ENCODE measurements at regions not wholly inside any gene's neighbourhood (a gene's known extent, or its start where the extent isn't known, plus 50 kb on each side); places are given as distances from the start of the nearest gene placed in this dataset.
"Not testable (repeated sequence)": the region's sequence is repeated elsewhere in the genome, so short reads cannot be mapped to it uniquely, and the experiment has no call there.

DNA sequence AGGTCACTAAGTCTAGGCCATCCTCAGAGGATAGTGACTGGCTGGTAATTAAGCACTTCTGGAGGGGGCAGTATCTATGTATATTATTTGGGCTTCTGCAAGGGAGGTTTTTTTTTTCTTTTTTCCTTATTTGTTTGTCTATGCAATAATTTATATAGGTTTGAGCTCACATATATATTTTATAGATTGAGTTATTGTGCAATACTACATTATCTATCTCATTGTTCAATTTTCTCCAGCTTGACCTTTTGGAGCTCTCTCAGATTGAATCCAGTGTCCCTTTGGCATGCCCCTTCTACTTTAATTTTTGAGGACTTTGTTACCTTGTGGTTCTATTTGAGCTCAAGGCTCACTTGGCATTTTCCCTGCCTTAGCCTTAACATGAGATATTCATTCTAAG lies 852.1 kb downstream of the KCNT2 start:
- no peak for DNase-seq (ENCODE audit: low read depth, low spot score)

- DNase-seq (ENCODE audit: low read depth, low spot score), result no peak
Measured at GRCh38 chr1:195754874-195755273, 853.4 kb downstream of the KCNT2 start.

- no peak for DNase-seq (ENCODE audit: low read depth, low spot score)
Measured at GRCh38 chr1:195754303-195754702, 853.9 kb downstream of the KCNT2 start.

- no peak for DNase-seq (ENCODE audit: low read depth, low spot score)
Measured at GRCh38 chr1:195748969-195749368, 859.3 kb downstream of the KCNT2 start.

GRCh38 chr1:195745189-195746010 lies 862.8 kb downstream of the KCNT2 start:
- no peak for DNase-seq (ENCODE audit: low read depth, low spot score)

DNA sequence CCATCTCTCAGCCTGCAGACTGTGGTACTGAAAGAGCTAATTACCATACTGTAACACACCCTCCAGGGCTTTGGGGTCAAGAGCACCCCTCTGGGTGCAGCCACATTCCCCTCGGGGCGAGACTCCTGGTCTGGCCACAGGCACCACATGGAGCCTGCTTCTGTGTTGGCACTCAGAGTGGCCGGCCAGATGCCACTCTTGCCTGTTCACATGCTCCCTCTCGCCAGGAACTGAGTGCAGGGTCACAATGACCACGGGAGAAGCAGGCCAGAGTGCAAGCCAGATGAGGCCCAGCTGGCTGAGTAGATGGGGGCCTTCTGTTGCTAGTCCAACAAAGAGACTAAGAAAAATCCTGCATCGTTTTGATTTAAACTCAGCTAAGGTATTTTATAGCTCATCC lies 864.0 kb downstream of the KCNT2 start:
- DNase-seq (ENCODE audit: low read depth, low spot score), result no peak

- no peak for DNase-seq (ENCODE audit: low read depth, low spot score)
Measured at GRCh38 chr1:195740862-195741261, 867.4 kb downstream of the KCNT2 start.

DNA sequence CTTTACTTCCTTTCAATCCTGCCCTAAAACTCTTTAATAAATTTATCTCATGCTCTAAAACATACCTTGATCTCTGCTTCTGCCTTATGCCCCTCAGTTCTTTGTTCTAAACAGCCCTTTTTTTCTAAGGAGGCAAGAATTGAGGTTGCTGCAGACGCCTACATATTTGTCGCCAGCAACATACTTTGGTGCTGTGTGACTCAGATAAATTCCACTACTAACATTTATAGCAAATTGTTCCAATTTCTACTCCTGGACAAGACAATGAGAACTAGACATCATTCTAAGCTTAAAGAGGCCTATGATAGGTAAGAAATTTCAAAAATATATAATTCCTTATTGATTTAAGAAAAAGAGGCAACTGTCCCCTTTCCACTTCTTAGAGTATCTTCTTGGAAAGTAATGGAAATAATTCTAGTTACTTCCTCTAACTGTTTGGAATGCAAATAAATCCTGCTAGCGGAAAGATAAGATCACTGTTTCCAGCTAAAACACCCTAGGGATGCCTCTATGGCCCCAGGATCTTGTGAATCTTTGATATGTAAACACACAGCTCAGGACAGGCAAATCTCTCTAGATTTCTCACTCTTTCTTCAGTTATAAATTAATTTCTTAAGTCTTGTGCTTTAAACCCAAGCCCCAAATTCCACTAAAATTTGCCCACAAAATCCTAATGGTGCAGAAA lies 869.1 kb downstream of the KCNT2 start:
- DNase-seq (ENCODE audit: low read depth, low spot score), result no peak

DNA sequence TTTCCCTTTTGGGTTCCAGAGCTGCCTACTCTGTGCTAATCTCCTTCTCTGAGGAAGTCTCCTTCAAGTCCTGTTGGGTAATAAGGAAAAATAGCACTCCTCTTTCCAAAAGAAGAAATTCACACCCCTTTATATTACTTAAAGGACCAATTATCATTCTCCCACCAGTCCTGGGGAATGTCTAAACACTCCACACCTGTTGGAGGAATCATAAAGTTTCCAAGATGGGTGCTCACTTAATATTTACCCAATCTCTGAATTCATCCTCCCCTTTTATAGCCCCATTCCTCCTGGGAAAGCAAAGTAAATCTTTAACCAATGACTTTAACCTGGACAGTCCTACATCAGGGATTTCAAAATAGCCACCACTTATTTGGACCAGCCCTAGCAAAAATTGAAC lies 873.1 kb downstream of the KCNT2 start:
- no peak for DNase-seq (ENCODE audit: low read depth, low spot score)

- DNase-seq (ENCODE audit: low read depth, low spot score), result no peak
Measured at GRCh38 chr1:195733826-195734225, 874.4 kb downstream of the KCNT2 start.

DNA sequence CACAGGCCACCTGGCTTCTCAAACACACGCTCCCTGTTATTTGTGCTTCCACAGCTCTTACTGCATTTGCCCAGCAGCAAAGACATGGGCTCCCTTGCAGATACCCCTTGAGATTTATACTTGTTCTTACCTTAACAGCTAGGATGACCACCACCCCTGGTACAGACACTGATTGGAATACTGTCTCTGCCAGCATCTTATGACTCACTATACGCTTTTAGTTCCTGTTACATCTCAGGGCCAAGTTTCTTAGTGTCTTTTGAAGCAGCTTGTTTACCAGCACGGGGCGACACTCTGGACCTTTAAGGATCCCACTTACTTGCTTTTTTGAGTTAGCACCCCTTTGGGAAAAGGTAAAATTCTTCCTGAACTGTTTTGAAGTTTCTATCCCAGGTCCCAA lies 874.8 kb downstream of the KCNT2 start:
- no peak for DNase-seq (ENCODE audit: low read depth, low spot score)

DNA sequence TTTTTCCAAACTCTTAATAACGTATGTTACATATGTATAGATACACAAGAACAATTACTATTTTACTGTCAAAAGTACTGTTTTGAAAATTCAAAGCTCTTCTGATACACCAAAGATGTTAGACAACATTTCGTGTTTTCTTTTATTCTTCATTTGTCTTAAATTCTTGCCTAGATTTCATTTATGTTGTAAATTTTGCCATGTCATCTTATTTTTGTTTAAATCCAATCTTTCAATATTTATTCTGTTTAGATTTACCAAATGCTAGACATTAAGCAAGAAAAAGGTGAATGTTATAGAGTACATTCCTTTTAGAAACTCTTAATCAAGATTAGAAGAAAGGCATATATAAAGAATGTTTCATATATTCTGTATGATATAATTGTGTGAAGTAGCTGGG lies 876.9 kb downstream of the KCNT2 start:
- no peak for DNase-seq (ENCODE audit: low read depth, low spot score)

GRCh38 chr1:195723796-195724194 lies 884.4 kb downstream of the KCNT2 start:
- DNase-seq (ENCODE audit: low read depth, low spot score), result no peak

DNA sequence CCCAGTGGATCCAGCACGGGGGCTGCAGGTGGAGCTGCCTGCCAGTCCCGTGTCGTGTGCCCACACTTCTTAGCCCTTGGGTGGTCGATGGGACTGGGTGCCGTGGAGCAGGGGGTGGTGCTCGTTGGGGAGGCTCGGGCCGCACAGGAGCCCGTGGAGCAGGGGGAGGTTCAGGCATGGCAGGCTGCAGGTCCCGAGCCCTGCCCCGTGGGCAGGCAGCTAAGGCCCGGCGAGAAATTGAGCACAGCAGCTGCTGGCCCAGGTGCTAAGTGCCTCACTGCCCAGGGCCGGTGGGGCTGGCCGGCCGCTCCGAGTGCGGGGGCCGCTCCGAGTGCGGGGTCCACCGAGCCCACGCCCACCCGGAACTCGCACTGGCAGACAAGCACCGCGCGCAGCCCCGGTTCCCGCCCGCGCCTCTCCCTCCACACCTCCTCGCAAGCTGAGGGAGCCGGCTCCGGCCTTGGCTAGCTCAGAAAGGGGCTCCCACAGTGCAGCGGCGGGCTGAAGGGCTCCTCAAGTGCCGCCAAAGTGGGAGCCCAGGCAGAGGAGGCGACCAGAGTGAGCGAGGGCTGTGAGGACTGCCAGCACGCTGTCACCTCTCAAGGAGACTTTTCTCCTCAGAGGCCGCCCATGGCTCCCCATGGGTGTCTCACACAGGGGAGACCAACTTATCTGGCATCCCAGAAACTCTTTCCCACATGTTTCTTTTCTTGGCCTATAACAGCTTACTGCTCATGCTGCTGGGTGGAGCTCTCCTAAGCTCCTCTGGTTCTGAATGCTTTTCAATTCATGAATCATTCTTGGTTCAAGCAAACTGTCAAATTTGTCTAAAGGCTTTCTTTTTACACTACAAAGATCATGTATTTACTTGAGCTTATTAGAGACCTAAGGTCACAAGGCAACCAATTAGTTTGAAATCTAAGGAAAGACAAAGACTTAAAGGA lies 885.1 kb downstream of the KCNT2 start:
- not testable (repeated sequence) for DNase-seq (ENCODE audit: low read depth, low spot score)

DNA sequence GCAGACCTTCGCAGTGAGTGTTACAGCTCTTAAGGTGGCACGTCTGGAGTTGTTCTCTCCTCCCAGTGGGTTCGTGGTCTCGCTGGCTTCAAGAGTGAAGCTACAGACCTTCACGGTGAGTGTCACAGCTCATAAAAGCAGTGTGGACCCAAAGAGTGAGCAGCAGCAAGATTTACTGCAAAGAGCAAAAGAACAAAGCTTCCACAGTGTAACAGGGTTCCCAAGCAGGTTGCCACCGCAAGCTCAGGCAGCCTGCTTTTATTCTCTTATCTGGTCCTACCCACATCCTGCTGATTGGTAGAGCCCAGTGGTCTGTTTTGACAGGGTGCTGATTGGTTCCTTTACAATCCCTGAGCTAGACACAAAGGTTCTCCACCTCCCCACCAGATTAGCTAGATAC lies 886.1 kb downstream of the KCNT2 start:
- DNase-seq (ENCODE audit: low read depth, low spot score), result not testable (repeated sequence)

DNA sequence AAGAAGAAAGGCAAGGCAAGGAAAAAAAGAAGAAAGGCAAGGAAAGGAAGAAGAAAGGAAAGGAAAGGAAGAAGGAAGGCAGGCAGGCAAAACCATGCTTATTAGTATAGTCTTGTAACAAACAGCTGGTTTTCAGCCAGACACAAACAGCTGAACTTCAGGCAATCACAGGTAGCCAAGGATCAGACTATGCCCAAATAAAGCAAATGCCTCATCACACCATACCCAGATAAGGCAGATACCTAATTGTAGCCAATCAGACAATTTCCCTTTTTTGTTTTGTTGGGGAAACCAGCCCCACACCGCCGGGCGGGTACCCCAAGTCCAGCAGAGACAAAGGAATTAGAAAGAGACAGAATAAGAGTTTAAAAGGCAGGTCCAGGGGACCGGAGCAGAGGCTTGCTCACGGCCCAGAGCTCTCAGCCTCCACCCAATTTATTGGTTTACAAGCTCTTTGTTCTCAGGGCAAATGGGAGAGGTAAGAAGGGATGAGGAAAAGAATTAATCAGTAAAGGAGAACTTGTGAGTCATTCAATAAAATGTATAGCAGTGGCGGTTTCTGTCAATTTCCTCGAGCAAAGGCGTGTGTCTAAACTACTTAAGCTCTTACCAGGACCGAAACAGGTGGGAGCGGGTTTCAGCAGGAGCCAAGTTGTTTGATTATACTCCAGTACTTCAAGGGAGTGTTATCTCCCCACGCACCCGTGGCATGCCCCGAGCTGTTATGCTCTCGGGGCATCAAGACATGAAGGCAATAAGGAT lies 886.8 kb downstream of the KCNT2 start:
- no peak for DNase-seq (ENCODE audit: low read depth, low spot score)

DNA sequence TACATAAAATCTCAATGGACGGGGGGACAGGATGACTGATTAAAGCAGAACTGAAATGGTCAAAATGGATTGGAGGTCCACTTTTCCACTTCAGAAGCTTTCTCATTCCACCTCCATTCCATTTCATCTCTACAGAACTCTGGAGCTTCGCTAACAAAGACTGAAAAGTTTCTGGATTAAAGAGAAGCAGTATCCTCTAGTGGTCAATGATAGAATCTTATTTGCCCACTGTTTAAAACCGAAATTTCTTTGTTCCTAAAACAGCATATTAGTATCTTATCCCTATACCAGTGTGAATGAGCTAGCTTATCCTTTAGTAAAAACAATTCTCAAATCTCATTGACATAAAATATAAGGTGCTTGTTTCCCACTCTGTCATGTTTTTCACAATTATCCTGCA lies 890.6 kb downstream of the KCNT2 start:
- DNase-seq (ENCODE audit: low read depth, low spot score), result no peak

DNA sequence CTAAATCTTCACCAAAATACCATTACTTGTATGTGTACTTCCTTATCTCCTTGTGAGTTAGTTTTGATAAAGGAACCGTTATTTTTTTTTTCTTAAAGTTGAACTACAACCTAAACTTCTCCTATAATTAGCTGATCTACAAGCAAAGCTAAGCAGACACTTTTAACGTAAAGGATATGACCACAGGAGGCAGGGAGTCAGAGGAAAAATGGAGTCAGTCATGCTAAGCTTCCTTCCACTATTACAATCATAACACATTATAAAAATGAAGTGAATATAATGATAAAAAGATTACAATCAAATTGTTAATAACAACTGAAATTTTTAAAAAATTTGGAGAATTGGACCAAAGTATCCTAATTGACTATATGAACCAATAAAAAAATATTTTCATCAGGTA lies 892.6 kb downstream of the KCNT2 start:
- DNase-seq (ENCODE audit: low read depth, low spot score), result no peak

- DNase-seq (ENCODE audit: low read depth, low spot score), result no peak
Measured at GRCh38 chr1:195714248-195714647, 894.0 kb downstream of the KCNT2 start.

DNA sequence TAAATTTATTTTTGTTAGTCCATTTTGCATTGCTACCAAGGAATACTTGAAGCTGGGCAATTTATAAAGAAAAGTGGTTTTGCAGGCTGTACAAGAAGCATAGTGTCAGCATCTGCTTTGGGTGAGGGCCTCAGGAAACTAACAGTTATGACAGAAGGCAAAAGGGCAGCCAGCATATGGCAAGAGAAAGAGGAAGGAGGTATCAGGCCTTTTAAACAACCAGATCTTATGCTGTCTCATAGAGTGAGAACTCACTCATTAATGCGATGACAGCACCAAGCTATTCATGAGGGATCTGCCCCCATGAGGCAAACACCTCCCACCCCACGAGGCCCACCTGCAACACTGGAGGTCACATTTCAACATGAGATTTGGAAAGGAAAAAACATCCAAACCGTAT lies 898.4 kb downstream of the KCNT2 start:
- no peak for DNase-seq (ENCODE audit: low read depth, low spot score)

DNA sequence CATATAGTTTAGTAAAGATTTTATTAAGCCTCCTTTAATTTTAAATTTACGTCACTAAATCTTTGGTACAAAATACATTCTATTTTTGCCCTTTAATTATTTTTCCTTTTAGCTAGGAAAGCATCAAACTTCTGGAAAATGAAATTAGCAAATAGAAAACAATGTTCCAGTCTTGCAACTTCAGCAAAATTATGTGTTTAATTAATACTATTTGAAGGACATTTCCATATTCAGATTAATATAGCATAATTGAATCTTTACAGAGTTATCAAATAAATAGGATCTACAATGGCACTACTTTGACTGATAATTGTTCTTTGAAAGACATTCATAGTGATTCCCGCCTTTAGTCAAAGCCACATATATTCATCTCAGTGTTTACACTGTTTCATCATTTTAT lies 904.2 kb downstream of the KCNT2 start:
- DNase-seq (ENCODE audit: low read depth, low spot score), result no peak

Data from pulmonary artery endothelial cell (primary cell).